Common myeloid progenitor, CD34-positive (primary cell): ENCODE measurements at regions not wholly inside any gene's neighbourhood (a gene's known extent, or its start where the extent isn't known, plus 50 kb on each side); places are given as distances from the start of the nearest gene placed in this dataset.
A peak's percentile ranks its signal among the peaks of the same experiment; 100 is the strongest.
"Not testable (repeated sequence)": the region's sequence is repeated elsewhere in the genome, so short reads cannot be mapped to it uniquely, and the experiment has no call there.

Source experiments
- CTCF ChIA-PET: fragments of 350-600 bp; sonication (Branson Sonifier 250); formaldehyde crosslinking; loops from one replicate; lab custom pipeline; 2021; ENCODE audit warnings: antibody characterized with exemption; lab: Charles Lee
- POLR2A ChIA-PET: fragments of 350-600 bp; sonication (Branson Sonifier 250); formaldehyde crosslinking; loops from one replicate; lab custom pipeline; 2021; ENCODE audit warnings: antibody characterized with exemption; lab: Charles Lee
- DNase-seq, 3 donors: peaks; one replicate each; pipeline versions ENCODE4 v3.0.0 to v3.0.0-alpha.2; 2013
- H3K27ac ChIP-seq, 2 experiments: 1 replicate in 1 of 2; 2 replicates in 1 of 2; pipeline ENCODE4 v1.7.0; 2013; ENCODE audit warnings: inconsistent platforms in 2 of 2, low read length in 2 of 2, mild to moderate bottlenecking in 2 of 2, low read depth in 1 of 2, moderate library complexity in 1 of 2; ENCODE audit not compliant: severe bottlenecking in 2 of 2, insufficient read depth in 1 of 2, poor library complexity in 1 of 2
- H3K27me3 ChIP-seq, 5 experiments: replicated peaks in 2 of 5; 1 replicate in 3 of 5; 2 replicates in 2 of 5; pipeline versions ENCODE4 v1.6.1 to v1.7.0; 2013; ENCODE audit warnings: low read length in 4 of 5, mild to moderate bottlenecking in 2 of 5, moderate library complexity in 2 of 5, inconsistent platforms in 1 of 5; ENCODE audit not compliant: insufficient read depth in 5 of 5, control insufficient read depth in 4 of 5
- H3K36me3 ChIP-seq, 4 experiments: 1 replicate in 2 of 4; 2 replicates in 2 of 4; pipeline versions ENCODE4 v1.6.1 to v1.7.0; 2013; ENCODE audit warnings: low read length in 3 of 4, control low read depth in 1 of 4, mild to moderate bottlenecking in 1 of 4; ENCODE audit not compliant: control insufficient read depth in 4 of 4, insufficient read depth in 4 of 4
- H3K4me1 ChIP-seq, 4 experiments: 1 replicate in 3 of 4; 2 replicates in 1 of 4; pipeline versions ENCODE4 v1.6.1 to v1.7.1; 2013; ENCODE audit warnings: low read length in 3 of 4, mild to moderate bottlenecking in 3 of 4, control low read depth in 1 of 4, inconsistent platforms in 1 of 4, moderate library complexity in 1 of 4; ENCODE audit not compliant: control insufficient read depth in 4 of 4, insufficient read depth in 4 of 4; ENCODE audit errors: control extremely low read depth in 1 of 4
- H3K4me3 ChIP-seq, 7 experiments: 1 replicate in 4 of 7; 2 replicates in 3 of 7; pipeline versions ENCODE4 v1.5.1 to v1.7.0; 2013; ENCODE audit warnings: mild to moderate bottlenecking in 7 of 7, low read length in 6 of 7, moderate library complexity in 6 of 7, inconsistent platforms in 2 of 7, low read depth in 2 of 7, control low read depth in 1 of 7; ENCODE audit not compliant: insufficient read depth in 4 of 7, control insufficient read depth in 1 of 7; ENCODE audit errors: extremely low read depth in 1 of 7
- H3K9me3 ChIP-seq, 5 experiments: 1 replicate in 4 of 5; 2 replicates in 1 of 5; pipeline versions ENCODE4 v1.6.1 to v1.7.1; 2013; ENCODE audit warnings: low read length in 4 of 5, mild to moderate bottlenecking in 2 of 5, inconsistent platforms in 1 of 5, low read depth in 1 of 5, moderate library complexity in 1 of 5; ENCODE audit not compliant: control insufficient read depth in 4 of 5, insufficient read depth in 2 of 5; ENCODE audit errors: control extremely low read depth in 1 of 5
- WGBS: methylation state at CpG from one replicate; pipeline ENCODE4 v1.1.5; 2013; ENCODE audit not compliant: insufficient coverage; 5-methylcytosine and 5-hydroxymethylcytosine counted together

DNA sequence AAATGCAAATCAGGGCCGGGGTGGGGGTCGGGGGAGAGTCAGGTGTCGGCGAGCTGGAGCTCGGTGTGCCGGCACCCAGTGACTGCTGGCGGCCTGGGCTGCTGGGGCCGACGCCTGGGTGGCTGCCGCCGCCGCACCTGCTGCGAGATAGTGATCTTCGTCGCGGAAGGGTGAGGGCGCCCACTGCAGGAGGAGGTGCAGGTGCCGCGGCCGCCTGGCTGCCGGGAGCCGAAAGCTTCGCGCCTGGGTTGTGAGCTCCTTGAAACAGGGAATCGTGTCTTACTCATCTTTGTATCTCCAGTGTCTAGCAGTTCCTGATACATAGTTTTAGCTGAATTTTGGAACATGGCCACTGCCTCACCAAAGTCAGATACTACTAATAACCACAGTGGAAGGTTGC lies 64.0 kb upstream of the CPOX start:
- 0% methylated on average over 15 of the region's 25 CpGs for WGBS
- DNase-seq = peak; percentile 18 to 68 (median 20)
- no peak overlapping the region for H3K27ac ChIP-seq
- H3K4me3 ChIP-seq = peak overlapping the region in 5 of 7 experiments; percentile 15 to 53 (median 28)
- ChIA-PET CTCF (interaction anchor here (0.8 to 2.3 kb wide), 13 partner anchors 10 to 158 kb away, joined by 3 to 19 read pairs (median 4); partner anchors contain the start of gene CPOX), POLR2A (no interaction called here)
- peaks cover 0 to 9% (median 4%) of the 10 kb centered on the region in 4 experiments for H3K4me1 ChIP-seq
- H3K9me3 ChIP-seq = no peaks in the 10 kb centered on the region
- H3K36me3 ChIP-seq = no peaks in the 10 kb centered on the region
- H3K27me3 ChIP-seq = peaks cover 0 to 9% (median 0%) of the 10 kb centered on the region in 5 experiments

DNA sequence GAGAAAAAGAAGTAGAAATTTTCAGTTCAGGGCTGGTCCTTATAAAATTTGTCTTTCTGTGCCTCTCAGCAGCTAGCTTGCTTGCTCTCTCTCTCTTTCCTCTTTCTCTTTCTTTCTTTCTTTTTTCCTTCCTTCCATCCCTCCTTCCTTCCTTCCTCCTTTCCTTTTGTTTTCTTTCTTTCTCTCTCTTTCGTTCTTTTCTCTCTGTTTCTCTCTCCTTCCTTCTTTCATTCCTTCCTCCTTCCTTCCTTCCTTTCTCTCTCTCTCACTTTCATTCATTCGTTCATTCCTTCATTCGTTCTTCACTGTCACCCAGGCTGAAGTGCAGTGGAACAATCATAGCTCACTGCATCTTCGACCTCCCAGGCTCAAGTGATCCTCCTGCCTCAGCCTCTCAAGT lies 69.3 kb upstream of the CPOX start:
- H3K36me3 ChIP-seq = no peaks in the 10 kb centered on the region
- CTCF ChIA-PET = interaction anchor here (1.0 kb wide), 1 partner anchor 60 kb away, joined by 4 read pairs; no protein-coding TSS in a partner anchor
- POLR2A ChIA-PET = no interaction called here
- no peak overlapping the region for H3K4me3 ChIP-seq
- no peaks in the 10 kb centered on the region for H3K9me3 ChIP-seq
- peaks cover 0 to 3% (median 0%) of the 10 kb centered on the region in 5 experiments for H3K27me3 ChIP-seq
- no peak for DNase-seq
- H3K4me1 ChIP-seq = no peaks in the 10 kb centered on the region
- no peak overlapping the region for H3K27ac ChIP-seq
- WGBS = 93% methylated on average over 4 of the region's 4 CpGs

DNA sequence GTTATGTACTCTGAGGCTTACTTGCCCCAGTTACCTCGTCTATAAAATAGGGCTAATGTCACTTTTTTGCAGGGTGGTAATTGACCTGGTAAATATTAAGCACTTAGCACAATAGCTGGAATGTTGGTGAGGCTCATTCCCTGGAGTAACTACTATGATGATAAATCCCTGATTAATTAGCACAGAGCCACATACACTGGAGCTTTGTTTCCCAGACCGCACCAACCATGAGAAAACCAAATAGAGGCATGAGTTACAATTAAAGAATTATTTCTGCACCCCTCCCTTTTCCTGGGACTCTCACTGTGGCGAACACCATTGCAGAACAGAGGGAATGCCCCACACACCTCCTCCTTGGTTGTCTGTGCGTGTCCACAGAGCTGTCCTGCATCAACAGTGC lies 76.6 kb upstream of the CPOX start:
- ChIA-PET POLR2A (no interaction called here), CTCF (no interaction called here)
- H3K9me3 ChIP-seq = no peaks in the 10 kb centered on the region
- H3K27me3 ChIP-seq = no peaks in the 10 kb centered on the region
- no peak overlapping the region for H3K4me3 ChIP-seq
- no peaks in the 10 kb centered on the region for H3K36me3 ChIP-seq
- WGBS = 94% methylated on average over 2 of the region's 4 CpGs
- no peaks in the 10 kb centered on the region for H3K4me1 ChIP-seq
- no peak overlapping the region for H3K27ac ChIP-seq
- no peak for DNase-seq

DNA sequence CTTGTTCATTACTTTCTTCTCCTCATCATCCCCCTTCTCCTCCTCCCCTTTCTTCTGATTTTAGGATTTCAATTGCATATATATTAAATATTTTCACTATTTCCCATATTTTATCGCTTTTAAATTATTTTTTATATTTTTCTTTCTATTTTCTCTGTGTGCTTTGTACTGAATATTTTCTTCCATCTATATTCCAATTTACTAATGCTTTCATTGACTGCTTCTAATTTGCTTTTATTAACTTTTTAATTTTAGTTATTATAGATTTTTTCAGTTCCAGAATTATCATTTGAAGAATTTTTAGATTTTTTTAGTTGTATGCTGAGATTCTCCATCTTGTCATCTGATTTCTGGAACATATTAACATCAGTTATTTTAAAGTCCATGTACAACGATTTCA lies 83.2 kb upstream of the ST3GAL6 start:
- Histone ChIP-seq H3K4me1 (no peaks in the 10 kb centered on the region), H3K9me3 (peaks cover 0 to 4% (median 0%) of the 10 kb centered on the region in 5 experiments), H3K27ac (no peak overlapping the region), H3K36me3 (no peaks in the 10 kb centered on the region), H3K4me3 (no peak overlapping the region), H3K27me3 (no peaks in the 10 kb centered on the region)
- POLR2A ChIA-PET = no interaction called here
- no peak for DNase-seq
- no CpG with 5 or more reads among the region's 2 CpGs for WGBS
- CTCF ChIA-PET = no interaction called here

DNA sequence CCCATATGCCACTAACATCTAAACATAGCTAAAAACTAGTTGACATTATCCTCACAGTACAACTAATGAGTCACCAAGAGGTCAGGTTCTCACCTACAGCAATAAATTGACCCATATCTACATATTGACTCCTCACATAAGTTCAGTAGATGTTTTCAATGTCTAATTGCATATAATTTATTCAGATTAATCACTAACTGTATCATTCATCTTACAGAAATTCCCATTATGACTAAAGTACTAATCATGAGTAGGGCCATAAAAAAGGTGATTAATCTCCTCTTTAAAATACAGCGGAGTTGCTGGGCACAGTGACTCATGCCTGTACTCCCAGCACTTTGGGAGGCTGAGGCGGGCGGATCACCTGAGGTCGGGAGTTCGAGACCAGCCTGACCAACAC lies 82.4 kb upstream of the ST3GAL6 start:
- no peaks in the 10 kb centered on the region for H3K4me1 ChIP-seq
- peaks cover 0 to 4% (median 0%) of the 10 kb centered on the region in 5 experiments for H3K9me3 ChIP-seq
- DNase-seq = no peak
- ChIA-PET CTCF (no interaction called here), POLR2A (no interaction called here)
- no peaks in the 10 kb centered on the region for H3K36me3 ChIP-seq
- H3K27me3 ChIP-seq = no peaks in the 10 kb centered on the region
- H3K4me3 ChIP-seq = no peak overlapping the region
- 90% methylated on average over 2 of the region's 5 CpGs for WGBS
- no peak overlapping the region for H3K27ac ChIP-seq

DNA sequence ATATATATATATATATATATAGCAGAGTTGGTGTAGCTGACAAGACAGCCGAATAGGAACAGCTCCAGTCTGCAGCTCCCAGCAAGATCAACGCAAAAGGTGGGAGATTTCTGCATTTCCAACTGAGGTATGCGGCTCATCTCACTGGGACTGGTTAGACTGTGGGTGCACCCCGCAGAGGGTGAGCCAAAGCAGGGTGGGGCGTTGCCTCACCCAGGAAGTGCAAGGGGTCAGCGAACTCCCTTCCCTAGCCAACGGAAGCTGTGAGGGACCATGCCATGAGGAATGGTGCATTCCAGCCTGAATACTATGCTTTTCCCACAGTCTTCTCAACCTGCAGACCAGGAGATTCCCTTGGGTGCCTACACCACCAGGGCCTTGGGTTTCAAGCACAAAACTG lies 81.7 kb upstream of the ST3GAL6 start:
- DNase-seq = no peak
- CTCF ChIA-PET = interaction anchor here (1.1 kb wide), 1 partner anchor 40 kb away, joined by 3 read pairs; no protein-coding TSS in a partner anchor
- Histone ChIP-seq H3K27me3 (no peaks in the 10 kb centered on the region), H3K9me3 (peaks cover 0 to 4% (median 0%) of the 10 kb centered on the region in 5 experiments), H3K27ac (no peak overlapping the region), H3K36me3 (no peaks in the 10 kb centered on the region), H3K4me1 (no peaks in the 10 kb centered on the region), H3K4me3 (no peak overlapping the region)
- WGBS = 100% methylated on average over 4 of the region's 7 CpGs
- POLR2A ChIA-PET = no interaction called here

DNA sequence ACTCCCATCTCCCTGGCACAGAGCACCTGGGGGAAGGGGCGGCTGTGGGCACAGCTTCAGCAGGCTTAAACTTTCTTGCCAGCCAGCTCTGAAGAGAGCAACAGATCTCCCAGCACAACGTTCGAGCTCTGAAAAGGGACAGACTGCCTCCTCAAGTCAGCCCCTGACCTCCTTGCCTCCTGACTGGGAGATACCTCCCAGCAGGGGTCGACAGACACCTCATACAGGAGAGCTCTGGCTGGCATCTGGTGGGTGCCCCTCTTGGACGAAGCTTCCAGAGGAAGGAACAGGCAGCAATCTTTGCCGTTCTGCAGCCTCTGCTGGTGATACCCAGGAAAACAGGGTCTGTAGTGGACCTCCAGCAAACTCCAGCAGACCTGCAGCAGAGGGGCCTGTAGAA lies 80.7 kb upstream of the ST3GAL6 start:
- CTCF ChIA-PET = interaction anchor here (1.1 kb wide), 1 partner anchor 39 kb away, joined by 3 read pairs; no protein-coding TSS in a partner anchor
- POLR2A ChIA-PET = not testable (repeated sequence)
- 100% methylated on average over 5 of the region's 6 CpGs for WGBS

More for the DNA sequence above, 80.7 kb upstream of the ST3GAL6 start:
- not testable (repeated sequence) for DNase-seq, H3K36me3 ChIP-seq, H3K27ac ChIP-seq, H3K27me3 ChIP-seq, H3K9me3 ChIP-seq, H3K4me1 ChIP-seq, H3K4me3 ChIP-seq
